GM23338 (cell line): ENCODE measurements at regions not wholly inside any gene's neighbourhood (a gene's known extent, or its start where the extent isn't known, plus 50 kb on each side); places are given as distances from the start of the nearest gene placed in this dataset.

Source experiments
- ATAC-seq: fragments of 200-7000 bp; cut with Tn5 transposase; 3 replicates; pipeline ENCODE4 v1.9.1; 2020
- DNase-seq: peaks from one replicate; pipeline ENCODE4 v3.0.0-alpha.2; 2015; ENCODE audit warnings: low spot score
- H2AFZ ChIP-seq: fragments of 200-600 bp; sonication (generic); 2 replicates; pipeline ENCODE4 v1.8.0; 2016; ENCODE audit warnings: antibody characterized with exemption, mild to moderate bottlenecking, moderate library complexity
- H3F3A ChIP-seq: fragments of 200-600 bp; sonication (generic); replicated peaks from 2 replicates; pipeline ENCODE4 v1.8.0; 2017; ENCODE audit warnings: antibody characterized with exemption, mixed run types, low read depth
- H3K27ac ChIP-seq: fragments of 200-600 bp; sonication (generic); 2 replicates; pipeline ENCODE4 v1.6.1; 2016; ENCODE audit warnings: low read depth
- H3K27me3 ChIP-seq: fragments of 200-600 bp; sonication (generic); 2 replicates; pipeline ENCODE4 v1.8.0; 2016; ENCODE audit warnings: mild to moderate bottlenecking, mixed run types, moderate library complexity; ENCODE audit not compliant: insufficient read depth
- H3K36me3 ChIP-seq: fragments of 200-600 bp; sonication (generic); 2 replicates; pipeline ENCODE4 v1.8.0; 2016; ENCODE audit warnings: mild to moderate bottlenecking; ENCODE audit not compliant: insufficient read depth
- H3K4me1 ChIP-seq: fragments of 200-600 bp; sonication (generic); 2 replicates; pipeline ENCODE4 v1.8.0; 2016; ENCODE audit warnings: mild to moderate bottlenecking, moderate library complexity; ENCODE audit not compliant: insufficient read depth
- H3K4me2 ChIP-seq: fragments of 200-600 bp; sonication (generic); 2 replicates; pipeline ENCODE4 v1.7.1; 2017; ENCODE audit warnings: mixed run types
- H3K4me3 ChIP-seq: fragments of 200-600 bp; sonication (generic); 2 replicates; pipeline ENCODE4 v1.6.1; 2016; ENCODE audit warnings: mixed run types
- H3K79me2 ChIP-seq: fragments of 200-600 bp; sonication (generic); replicated peaks from 2 replicates; pipeline ENCODE4 v1.8.0; 2017; ENCODE audit warnings: mild to moderate bottlenecking; ENCODE audit not compliant: insufficient read depth
- H3K9me2 ChIP-seq: fragments of 200-600 bp; sonication (generic); 2 replicates; pipeline ENCODE4 v1.8.0; 2017; ENCODE audit not compliant: insufficient read depth
- H4K20me1 ChIP-seq: fragments of 200-600 bp; sonication (generic); replicated peaks from 2 replicates; pipeline ENCODE4 v1.8.0; 2017; ENCODE audit warnings: mild to moderate bottlenecking; ENCODE audit not compliant: insufficient read depth
- H3K27ac Mint-ChIP-seq: 2 replicates; pipeline ENCODE4 v1.8.0; 2020; ENCODE audit warnings: inconsistent platforms, mild to moderate bottlenecking, moderate library complexity, mixed read lengths
- H3K27me3 Mint-ChIP-seq: 3 replicates; pipeline ENCODE4 v1.8.0; 2022; ENCODE audit warnings: low read depth, mild to moderate bottlenecking, moderate library complexity, mixed read lengths, inconsistent platforms; ENCODE audit not compliant: insufficient read depth, poor library complexity
- H3K36me3 Mint-ChIP-seq: 3 replicates; pipeline ENCODE4 v1.8.0; 2021; ENCODE audit warnings: low read depth, mild to moderate bottlenecking, inconsistent platforms, moderate library complexity, mixed read lengths
- H3K4me1 Mint-ChIP-seq: 3 replicates; pipeline ENCODE4 v1.8.0; 2020; ENCODE audit warnings: mild to moderate bottlenecking, inconsistent platforms, mixed read lengths
- H3K4me3 Mint-ChIP-seq: 3 replicates; pipeline ENCODE4 v1.8.0; 2021; ENCODE audit warnings: moderate library complexity, mild to moderate bottlenecking, inconsistent platforms, mixed read lengths
- H3K9me3 Mint-ChIP-seq: 3 replicates; pipeline ENCODE4 v1.8.0; 2020; ENCODE audit warnings: moderate library complexity, mild to moderate bottlenecking, inconsistent platforms, mixed read lengths
- CREB1 ChIP-seq: fragments of 250-450 bp; sonication (Bioruptor Pico); IDR thresholded peaks from 2 replicates; pipeline ENCODE4 v1.5.0; 2020; ENCODE audit warnings: low read depth, mild to moderate bottlenecking, moderate library complexity
- CTCF ChIP-seq, 2 experiments: fragments of 200-600 bp in 1 of 2; sonication (generic) in 1 of 2; conservative IDR thresholded peaks; 2 replicates each; pipeline versions ENCODE4 v1.5.1 to v1.6.1; 2016 to 2017; ENCODE audit warnings: antibody characterized with exemption in 2 of 2, low read depth in 2 of 2, mild to moderate bottlenecking in 2 of 2, moderate library complexity in 1 of 2
- EZH2 ChIP-seq: fragments of 200-600 bp; sonication (generic); IDR thresholded peaks from one replicate; pipeline ENCODE4 v1.8.0; 2017; ENCODE audit warnings: antibody characterized with exemption, mild to moderate bottlenecking, low read depth; ENCODE audit not compliant: unreplicated experiment
- EZH2phosphoT487 ChIP-seq: fragments of 200-600 bp; sonication (generic); IDR thresholded peaks from one replicate; pipeline ENCODE4 v1.8.1; 2018; ENCODE audit warnings: antibody characterized with exemption; ENCODE audit not compliant: unreplicated experiment
- JUNB ChIP-seq: IDR thresholded peaks from one replicate; pipeline ENCODE4 v1.6.1; 2016; ENCODE audit warnings: antibody characterized with exemption; ENCODE audit not compliant: unreplicated experiment
- NANOG ChIP-seq: IDR thresholded peaks from 2 replicates; pipeline ENCODE4 v1.6.1; 2016; ENCODE audit warnings: antibody characterized with exemption, borderline replicate concordance
- POLR2AphosphoS5 ChIP-seq: IDR thresholded peaks from 2 replicates; pipeline ENCODE4 v1.6.1; 2016; ENCODE audit warnings: antibody characterized with exemption, low read depth
- STAT1 ChIP-seq: IDR thresholded peaks from one replicate; pipeline ENCODE4 v1.6.1; 2016; ENCODE audit warnings: antibody characterized with exemption; ENCODE audit not compliant: unreplicated experiment
- TF ChIP-seq, protein P1 (sequence below): IDR thresholded peaks from 2 replicates; pipeline ENCODE4 v1.6.1; 2016; ENCODE audit warnings: antibody characterized with exemption
- TF ChIP-seq, protein P2 (sequence below): IDR thresholded peaks from one replicate; pipeline ENCODE4 v1.6.1; 2018; ENCODE audit warnings: antibody characterized with exemption; ENCODE audit not compliant: unreplicated experiment

DNA sequence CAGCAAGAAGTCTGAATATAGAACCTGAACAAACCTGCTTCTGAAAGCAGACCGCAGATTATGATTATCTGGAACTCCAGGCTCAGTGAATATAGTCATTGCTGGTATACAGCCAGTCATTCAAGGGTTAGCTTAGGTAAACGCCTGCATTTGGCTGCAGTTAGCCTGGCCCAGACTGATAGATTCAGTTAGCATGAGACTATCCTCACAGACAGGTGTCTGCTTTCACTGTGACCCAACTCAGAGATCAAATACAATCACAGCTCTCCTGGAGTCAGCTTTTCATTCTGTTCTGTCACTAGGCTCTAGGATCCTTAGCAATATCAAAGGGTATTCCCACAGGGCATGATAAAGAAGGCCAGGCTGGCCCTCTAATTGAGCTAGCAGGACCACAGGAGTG, 138.6 kb upstream of the PLCXD3 start:
- H3K4me3 ChIP-seq, result no peak overlapping the region
- DNase-seq, result peak; percentile 10
- no peak overlapping the region for H3K27ac Mint-ChIP-seq
- H3K27me3 ChIP-seq, result no peaks in the 10 kb centered on the region
- TF ChIP-seq NANOG, result no peak
- TF ChIP-seq, protein P1, sequence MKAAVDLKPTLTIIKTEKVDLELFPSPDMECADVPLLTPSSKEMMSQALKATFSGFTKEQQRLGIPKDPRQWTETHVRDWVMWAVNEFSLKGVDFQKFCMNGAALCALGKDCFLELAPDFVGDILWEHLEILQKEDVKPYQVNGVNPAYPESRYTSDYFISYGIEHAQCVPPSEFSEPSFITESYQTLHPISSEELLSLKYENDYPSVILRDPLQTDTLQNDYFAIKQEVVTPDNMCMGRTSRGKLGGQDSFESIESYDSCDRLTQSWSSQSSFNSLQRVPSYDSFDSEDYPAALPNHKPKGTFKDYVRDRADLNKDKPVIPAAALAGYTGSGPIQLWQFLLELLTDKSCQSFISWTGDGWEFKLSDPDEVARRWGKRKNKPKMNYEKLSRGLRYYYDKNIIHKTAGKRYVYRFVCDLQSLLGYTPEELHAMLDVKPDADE, result no peak
- no peak for TF ChIP-seq EZH2
- TF ChIP-seq, protein P2, sequence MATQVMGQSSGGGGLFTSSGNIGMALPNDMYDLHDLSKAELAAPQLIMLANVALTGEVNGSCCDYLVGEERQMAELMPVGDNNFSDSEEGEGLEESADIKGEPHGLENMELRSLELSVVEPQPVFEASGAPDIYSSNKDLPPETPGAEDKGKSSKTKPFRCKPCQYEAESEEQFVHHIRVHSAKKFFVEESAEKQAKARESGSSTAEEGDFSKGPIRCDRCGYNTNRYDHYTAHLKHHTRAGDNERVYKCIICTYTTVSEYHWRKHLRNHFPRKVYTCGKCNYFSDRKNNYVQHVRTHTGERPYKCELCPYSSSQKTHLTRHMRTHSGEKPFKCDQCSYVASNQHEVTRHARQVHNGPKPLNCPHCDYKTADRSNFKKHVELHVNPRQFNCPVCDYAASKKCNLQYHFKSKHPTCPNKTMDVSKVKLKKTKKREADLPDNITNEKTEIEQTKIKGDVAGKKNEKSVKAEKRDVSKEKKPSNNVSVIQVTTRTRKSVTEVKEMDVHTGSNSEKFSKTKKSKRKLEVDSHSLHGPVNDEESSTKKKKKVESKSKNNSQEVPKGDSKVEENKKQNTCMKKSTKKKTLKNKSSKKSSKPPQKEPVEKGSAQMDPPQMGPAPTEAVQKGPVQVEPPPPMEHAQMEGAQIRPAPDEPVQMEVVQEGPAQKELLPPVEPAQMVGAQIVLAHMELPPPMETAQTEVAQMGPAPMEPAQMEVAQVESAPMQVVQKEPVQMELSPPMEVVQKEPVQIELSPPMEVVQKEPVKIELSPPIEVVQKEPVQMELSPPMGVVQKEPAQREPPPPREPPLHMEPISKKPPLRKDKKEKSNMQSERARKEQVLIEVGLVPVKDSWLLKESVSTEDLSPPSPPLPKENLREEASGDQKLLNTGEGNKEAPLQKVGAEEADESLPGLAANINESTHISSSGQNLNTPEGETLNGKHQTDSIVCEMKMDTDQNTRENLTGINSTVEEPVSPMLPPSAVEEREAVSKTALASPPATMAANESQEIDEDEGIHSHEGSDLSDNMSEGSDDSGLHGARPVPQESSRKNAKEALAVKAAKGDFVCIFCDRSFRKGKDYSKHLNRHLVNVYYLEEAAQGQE, result no peak
- no peak for TF ChIP-seq CTCF (conservative IDR thresholded peaks at IDR 0.05; ENCODE audit: low read depth in 2 of 2)
- no peak for TF ChIP-seq EZH2phosphoT487
- TF ChIP-seq POLR2AphosphoS5, result no peak
- TF ChIP-seq CREB1, result no peak
- no peaks in the 10 kb centered on the region for H3F3A ChIP-seq
- H3K27ac ChIP-seq, result no peak overlapping the region
- no peak overlapping the region for H3K4me2 ChIP-seq
- peaks cover 5% of the 10 kb centered on the region; the same call in 1 of the 2 replicates for H3K4me1 ChIP-seq
- no peaks in the 10 kb centered on the region for H3K36me3 ChIP-seq
- H3K79me2 ChIP-seq, result no peaks in the 10 kb centered on the region
- H3K9me2 ChIP-seq, result no peaks in the 10 kb centered on the region
- H3K36me3 Mint-ChIP-seq, result no peaks in the 10 kb centered on the region
- H4K20me1 ChIP-seq, result no peaks in the 10 kb centered on the region
- no peaks in the 10 kb centered on the region for H3K9me3 Mint-ChIP-seq
- H2AFZ ChIP-seq, result no peak overlapping the region
- H3K4me1 Mint-ChIP-seq, result peaks cover 7% of the 10 kb centered on the region; the same call in 2 of the 3 replicates
- ATAC-seq, result peak; percentile 92
- no peaks in the 10 kb centered on the region for H3K27me3 Mint-ChIP-seq
- H3K4me3 Mint-ChIP-seq, result no peak overlapping the region

DNA sequence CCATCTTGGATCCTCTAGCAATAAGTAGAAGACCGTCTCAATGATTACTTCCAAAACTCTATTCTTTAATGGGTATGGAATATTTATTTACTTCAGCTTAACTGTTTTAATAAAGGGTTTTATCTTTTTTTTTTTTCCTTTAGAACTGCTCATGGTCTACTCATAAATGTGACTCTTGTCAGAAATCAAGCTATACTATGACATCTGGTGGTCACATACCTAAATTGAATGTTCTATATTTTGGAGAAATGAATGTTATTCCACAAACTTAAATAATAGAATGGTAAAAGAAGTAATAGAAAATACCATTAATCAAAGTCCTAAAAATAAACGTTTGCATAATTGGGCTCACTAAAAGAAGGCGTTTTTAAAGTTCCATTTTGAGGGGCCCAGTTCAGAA, 131.2 kb upstream of the PLCXD3 start:
- H3K27me3 ChIP-seq, result no peaks in the 10 kb centered on the region
- no peaks in the 10 kb centered on the region for H3K9me2 ChIP-seq
- Mint-ChIP-seq H3K27ac (no peak overlapping the region), H3K36me3 (no peaks in the 10 kb centered on the region), H3K4me3 (no peak overlapping the region), H3K27me3 (peaks cover 2% of the 10 kb centered on the region), H3K4me1 (peaks cover 7% of the 10 kb centered on the region; the same call in 2 of the 3 replicates), H3K9me3 (no peaks in the 10 kb centered on the region)
- peak; percentile 8 for DNase-seq
- H4K20me1 ChIP-seq, result no peaks in the 10 kb centered on the region
- H2AFZ ChIP-seq, result no peak overlapping the region
- no peaks in the 10 kb centered on the region for H3K36me3 ChIP-seq
- no peak for TF ChIP-seq STAT1
- peak in 1 of 2 experiments; percentile 54; a peak in 3 of 4 replicates for TF ChIP-seq CTCF (conservative IDR thresholded peaks at IDR 0.05; ENCODE audit: low read depth in 2 of 2)
- no peak for TF ChIP-seq JUNB
- H3K4me3 ChIP-seq, result no peak overlapping the region
- no peaks in the 10 kb centered on the region for H3K4me1 ChIP-seq
- H3K79me2 ChIP-seq, result no peaks in the 10 kb centered on the region
- H3K4me2 ChIP-seq, result no peak overlapping the region
- ATAC-seq, result no peak
- H3F3A ChIP-seq, result no peaks in the 10 kb centered on the region
- H3K27ac ChIP-seq, result no peak overlapping the region
